CD4-positive, alpha-beta T cell (primary cell): ENCODE measurements at regions not wholly inside any gene's neighbourhood (a gene's known extent, or its start where the extent isn't known, plus 50 kb on each side); places are given as distances from the start of the nearest gene placed in this dataset.

Source experiments
- ATAC-seq: fragments of 200-7000 bp; cut with Tn5 transposase; one replicate; pipeline ENCODE4 v1.10.0; 2022; ENCODE audit warnings: mild to moderate bottlenecking; ENCODE audit not compliant: poor library complexity
- CTCF ChIA-PET: fragments of 350-600 bp; sonication (Branson Sonifier 250); formaldehyde crosslinking; loops from one replicate; lab custom pipeline; 2021; ENCODE audit warnings: antibody characterized with exemption, inconsistent platforms; lab: Charles Lee
- POLR2A ChIA-PET: fragments of 350-600 bp; sonication (Branson Sonifier 250); formaldehyde crosslinking; loops from one replicate; lab custom pipeline; 2021; ENCODE audit warnings: antibody characterized with exemption, inconsistent platforms; lab: Charles Lee
- DNase-seq, 14 experiments: peaks; one replicate each; pipeline ENCODE4 v3.0.0-alpha.2; 2013 to 2020; ENCODE audit warnings: mixed read lengths in 2 of 14
- H3K27ac ChIP-seq, 2 donors: one replicate each; pipeline versions ENCODE4 v1.5.1 to v1.7.0; 2013; ENCODE audit warnings: low read length in 2 of 2, low read depth in 1 of 2, mild to moderate bottlenecking in 1 of 2
- H3K27me3 ChIP-seq, 2 experiments: 1 replicate in 1 of 2; 2 replicates in 1 of 2; pipeline versions ENCODE4 v1.6.1 to v1.7.0; 2013; ENCODE audit warnings: low read length in 2 of 2, control low read depth in 1 of 2, mild to moderate bottlenecking in 1 of 2, moderate library complexity in 1 of 2; ENCODE audit not compliant: insufficient read depth in 2 of 2, control insufficient read depth in 1 of 2
- H3K36me3 ChIP-seq: one replicate; pipeline ENCODE4 v1.6.1; 2013; ENCODE audit warnings: low read length, control low read depth; ENCODE audit not compliant: insufficient read depth
- H3K4me1 ChIP-seq: one replicate; pipeline ENCODE4 v1.6.1; 2013; ENCODE audit warnings: low read length, control low read depth; ENCODE audit not compliant: insufficient read depth
- H3K4me3 ChIP-seq: one replicate; pipeline ENCODE4 v1.5.1; 2013; ENCODE audit warnings: mild to moderate bottlenecking, low read length, moderate library complexity
- H3K9me3 ChIP-seq, 2 experiments: 1 replicate in 1 of 2; 2 replicates in 1 of 2; pipeline versions ENCODE4 v1.6.1 to v1.7.0; 2013; ENCODE audit warnings: low read length in 2 of 2, mild to moderate bottlenecking in 2 of 2, control low read depth in 1 of 2, moderate library complexity in 1 of 2; ENCODE audit not compliant: control insufficient read depth in 1 of 2, insufficient read depth in 1 of 2
- H3K27ac Mint-ChIP-seq: one replicate; pipeline ENCODE4 v1.8.0; 2020; ENCODE audit warnings: mixed read lengths
- H3K27me3 Mint-ChIP-seq: one replicate; pipeline ENCODE4 v1.8.0; 2021; ENCODE audit warnings: mixed read lengths
- H3K36me3 Mint-ChIP-seq: one replicate; pipeline ENCODE4 v1.8.0; 2021; ENCODE audit warnings: low read depth, mixed read lengths
- H3K4me1 Mint-ChIP-seq: one replicate; pipeline ENCODE4 v1.8.0; 2021; ENCODE audit warnings: low read depth, mixed read lengths
- H3K4me3 Mint-ChIP-seq: one replicate; pipeline ENCODE4 v1.8.0; 2020; ENCODE audit warnings: mild to moderate bottlenecking, mixed read lengths
- H3K9me3 Mint-ChIP-seq: one replicate; pipeline ENCODE4 v1.8.0; 2020; ENCODE audit warnings: mixed read lengths
- intact Hi-C, 2 experiments: fragments of 100-400 bp; cut with DNase I in 1 of 2; cut with micrococcal nuclease in 1 of 2; formaldehyde crosslinking; loops; one replicate each; pipeline versions ENCODE4 v1.15.1 to v1.9.0; 2023 to 2025; cut with DNase I, micrococcal nuclease
- TF ChIP-seq, protein P1 (sequence below): fragments of 200-600 bp; IDR thresholded peaks from one replicate; pipeline ENCODE4 v1.8.0; 2022; ENCODE audit warnings: antibody characterized with exemption, mild to moderate bottlenecking

- Mint-ChIP-seq H3K36me3 (no peaks in the 10 kb centered on the region), H3K4me3 (no peak overlapping the region), H3K27ac (no peak overlapping the region), H3K9me3 (peaks cover 2% of the 10 kb centered on the region), H3K4me1 (no peaks in the 10 kb centered on the region), H3K27me3 (no peaks in the 10 kb centered on the region)
- TF ChIP-seq, protein P1, sequence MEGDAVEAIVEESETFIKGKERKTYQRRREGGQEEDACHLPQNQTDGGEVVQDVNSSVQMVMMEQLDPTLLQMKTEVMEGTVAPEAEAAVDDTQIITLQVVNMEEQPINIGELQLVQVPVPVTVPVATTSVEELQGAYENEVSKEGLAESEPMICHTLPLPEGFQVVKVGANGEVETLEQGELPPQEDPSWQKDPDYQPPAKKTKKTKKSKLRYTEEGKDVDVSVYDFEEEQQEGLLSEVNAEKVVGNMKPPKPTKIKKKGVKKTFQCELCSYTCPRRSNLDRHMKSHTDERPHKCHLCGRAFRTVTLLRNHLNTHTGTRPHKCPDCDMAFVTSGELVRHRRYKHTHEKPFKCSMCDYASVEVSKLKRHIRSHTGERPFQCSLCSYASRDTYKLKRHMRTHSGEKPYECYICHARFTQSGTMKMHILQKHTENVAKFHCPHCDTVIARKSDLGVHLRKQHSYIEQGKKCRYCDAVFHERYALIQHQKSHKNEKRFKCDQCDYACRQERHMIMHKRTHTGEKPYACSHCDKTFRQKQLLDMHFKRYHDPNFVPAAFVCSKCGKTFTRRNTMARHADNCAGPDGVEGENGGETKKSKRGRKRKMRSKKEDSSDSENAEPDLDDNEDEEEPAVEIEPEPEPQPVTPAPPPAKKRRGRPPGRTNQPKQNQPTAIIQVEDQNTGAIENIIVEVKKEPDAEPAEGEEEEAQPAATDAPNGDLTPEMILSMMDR = no peak
- Histone ChIP-seq H3K27ac (no peak overlapping the region), H3K27me3 (no peaks in the 10 kb centered on the region), H3K9me3 (peaks cover 0 to 14% of the 10 kb centered on the region in 2 experiments), H3K4me3 (no peak overlapping the region), H3K36me3 (no peaks in the 10 kb centered on the region), H3K4me1 (no peaks in the 10 kb centered on the region)
- ATAC-seq (no peak), DNase-seq (no peak)
- CTCF ChIA-PET = no interaction called here
- POLR2A ChIA-PET = no interaction called here
- intact Hi-C loops = no loop called here
These were observed 888.9 kb downstream of the PCDH18 start for GRCh38 chr4:136643416-136643815.

GRCh38 chr4:136637071-136637777 lies 895.1 kb downstream of the PCDH18 start:
- Mint-ChIP-seq H3K36me3 (no peaks in the 10 kb centered on the region), H3K4me3 (no peak overlapping the region), H3K27ac (no peak overlapping the region), H3K27me3 (no peaks in the 10 kb centered on the region), H3K4me1 (no peaks in the 10 kb centered on the region), H3K9me3 (peaks cover 2% of the 10 kb centered on the region)
- no peaks in the 10 kb centered on the region for H3K4me1 ChIP-seq
- ChIA-PET CTCF (no interaction called here), POLR2A (no interaction called here)
- no peaks in the 10 kb centered on the region for H3K36me3 ChIP-seq
- H3K4me3 ChIP-seq = no peak overlapping the region
- TF ChIP-seq, protein P1 = no peak
- no peaks in the 10 kb centered on the region for H3K27me3 ChIP-seq
- ATAC-seq (no peak), DNase-seq (no peak)
- intact Hi-C loops = no loop called here
- H3K27ac ChIP-seq = no peak overlapping the region
- peaks cover 0 to 20% of the 10 kb centered on the region in 2 experiments for H3K9me3 ChIP-seq

- no peak overlapping the region for H3K27ac Mint-ChIP-seq
- ATAC-seq (no peak), DNase-seq (no peak)
- H3K4me1 Mint-ChIP-seq = no peaks in the 10 kb centered on the region
- Histone ChIP-seq H3K4me1 (no peaks in the 10 kb centered on the region), H3K36me3 (no peaks in the 10 kb centered on the region), H3K4me3 (no peak overlapping the region), H3K27me3 (no peaks in the 10 kb centered on the region), H3K27ac (no peak overlapping the region), H3K9me3 (peaks cover 0 to 20% of the 10 kb centered on the region in 2 experiments)
- intact Hi-C loops = no loop called here
- no peak overlapping the region for H3K4me3 Mint-ChIP-seq
- ChIA-PET POLR2A (no interaction called here), CTCF (no interaction called here)
- H3K36me3 Mint-ChIP-seq = no peaks in the 10 kb centered on the region
- no peaks in the 10 kb centered on the region for H3K27me3 Mint-ChIP-seq
- H3K9me3 Mint-ChIP-seq = peaks cover under 1% of the 10 kb centered on the region
- TF ChIP-seq, protein P1 = no peak
These were observed 896.1 kb downstream of the PCDH18 start for GRCh38 chr4:136636155-136636554.
